Upper lobe of left lung (tissue), 4 donors: ENCODE measurements at regions not wholly inside any gene's neighbourhood (a gene's known extent, or its start where the extent isn't known, plus 50 kb on each side); places are given as distances from the start of the nearest gene placed in this dataset.

Experiments
- POLR2A ChIP-seq, 4 donors: fragments of 450-650 bp; IDR thresholded peaks; one replicate each; pipeline ENCODE4 v1.5.1; 2016 to 2017; ENCODE audit warnings: antibody characterized with exemption in 4 of 4, mild to moderate bottlenecking in 2 of 4
- TF ChIP-seq, protein P1 (sequence below), 6 experiments: fragments of 450-650 bp in 4 of 6; fragments of 200-600 bp in 2 of 6; sonication (generic) in 2 of 6; IDR thresholded peaks; one replicate each; pipeline ENCODE4 v1.5.1; 2016 to 2019; ENCODE audit warnings: antibody characterized with exemption in 6 of 6

DNA sequence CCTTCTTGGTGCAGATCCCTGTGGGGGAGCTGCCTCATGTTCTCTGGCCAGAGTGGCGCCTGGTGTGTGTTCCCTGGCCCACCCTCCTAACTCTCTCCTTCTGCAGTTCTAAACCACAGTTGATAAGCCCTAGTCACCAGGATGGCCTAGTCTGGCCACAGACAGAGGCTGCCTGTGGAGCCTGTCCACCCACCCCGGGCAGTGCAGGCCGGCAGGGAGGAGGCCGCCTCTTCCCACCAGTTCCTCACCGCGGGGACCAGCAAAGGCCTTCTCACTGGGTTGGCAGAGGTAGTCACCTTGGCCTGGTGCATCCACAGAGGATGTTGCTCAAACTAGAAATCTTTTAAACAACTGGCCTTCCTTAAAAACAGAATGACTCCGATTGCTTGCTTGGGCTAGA is 276.4 kb upstream of the TTC14 start:
- TF ChIP-seq, protein P1, sequence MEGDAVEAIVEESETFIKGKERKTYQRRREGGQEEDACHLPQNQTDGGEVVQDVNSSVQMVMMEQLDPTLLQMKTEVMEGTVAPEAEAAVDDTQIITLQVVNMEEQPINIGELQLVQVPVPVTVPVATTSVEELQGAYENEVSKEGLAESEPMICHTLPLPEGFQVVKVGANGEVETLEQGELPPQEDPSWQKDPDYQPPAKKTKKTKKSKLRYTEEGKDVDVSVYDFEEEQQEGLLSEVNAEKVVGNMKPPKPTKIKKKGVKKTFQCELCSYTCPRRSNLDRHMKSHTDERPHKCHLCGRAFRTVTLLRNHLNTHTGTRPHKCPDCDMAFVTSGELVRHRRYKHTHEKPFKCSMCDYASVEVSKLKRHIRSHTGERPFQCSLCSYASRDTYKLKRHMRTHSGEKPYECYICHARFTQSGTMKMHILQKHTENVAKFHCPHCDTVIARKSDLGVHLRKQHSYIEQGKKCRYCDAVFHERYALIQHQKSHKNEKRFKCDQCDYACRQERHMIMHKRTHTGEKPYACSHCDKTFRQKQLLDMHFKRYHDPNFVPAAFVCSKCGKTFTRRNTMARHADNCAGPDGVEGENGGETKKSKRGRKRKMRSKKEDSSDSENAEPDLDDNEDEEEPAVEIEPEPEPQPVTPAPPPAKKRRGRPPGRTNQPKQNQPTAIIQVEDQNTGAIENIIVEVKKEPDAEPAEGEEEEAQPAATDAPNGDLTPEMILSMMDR (IDR thresholded peaks at IDR 0.05): no peak
- TF ChIP-seq POLR2A (IDR thresholded peaks at IDR 0.05): no peak
